HUDEP-2 (cell line): ENCODE measurements at regions not wholly inside any gene's neighbourhood (a gene's known extent, or its start where the extent isn't known, plus 50 kb on each side); places are given as distances from the start of the nearest gene placed in this dataset.
"Not testable (repeated sequence)": the region's sequence is repeated elsewhere in the genome, so short reads cannot be mapped to it uniquely, and the experiment has no call there.

Experiments used
- DNase-seq, 76 experiments: peaks; one replicate each; lab custom pipeline; 2025; ENCODE audit not compliant: unreplicated experiment in 76 of 76; lab: John Stamatoyannopoulos, UW

DNA sequence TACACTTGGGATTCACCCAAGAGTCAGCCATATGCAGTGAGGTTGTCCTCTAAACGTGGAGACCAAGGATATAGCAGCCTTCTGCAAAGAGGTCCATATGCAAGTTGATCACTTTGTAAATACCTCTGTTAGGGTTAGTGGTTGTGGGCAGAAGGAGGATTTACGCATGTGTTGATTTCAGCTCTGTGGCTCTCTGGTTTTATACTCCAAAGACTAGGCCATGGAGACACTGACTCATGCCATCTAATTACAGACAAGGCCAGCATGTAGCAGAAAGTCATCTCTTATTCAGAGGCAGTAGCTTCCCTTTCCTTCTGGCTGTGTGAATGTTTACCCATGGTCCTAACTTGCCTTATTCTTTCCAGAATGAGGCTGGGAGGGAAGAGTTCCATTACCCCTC is 140.9 kb upstream of the GOLGA6L4 start:
- not testable (repeated sequence) for DNase-seq

DNA sequence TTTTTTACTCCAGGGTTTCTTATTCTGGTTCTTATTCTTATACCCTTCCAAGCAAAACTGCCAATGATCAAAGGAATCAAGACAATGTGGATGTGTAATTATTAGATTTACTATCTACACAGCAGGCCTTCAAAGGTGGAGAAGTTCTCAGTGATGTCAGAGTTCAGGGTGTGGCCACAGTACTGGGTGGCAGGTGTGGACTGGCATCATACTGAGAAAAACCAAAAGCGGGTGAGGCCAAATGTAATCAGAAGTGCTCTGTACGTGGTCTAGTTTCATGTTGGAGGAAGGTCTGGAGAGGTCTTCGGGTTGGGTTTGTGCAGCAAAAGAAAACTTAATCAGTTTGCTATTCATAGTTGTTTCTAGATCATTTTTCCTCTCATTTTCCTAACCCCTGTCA is 138.5 kb upstream of the GOLGA6L4 start:
- not testable (repeated sequence) for DNase-seq

DNA sequence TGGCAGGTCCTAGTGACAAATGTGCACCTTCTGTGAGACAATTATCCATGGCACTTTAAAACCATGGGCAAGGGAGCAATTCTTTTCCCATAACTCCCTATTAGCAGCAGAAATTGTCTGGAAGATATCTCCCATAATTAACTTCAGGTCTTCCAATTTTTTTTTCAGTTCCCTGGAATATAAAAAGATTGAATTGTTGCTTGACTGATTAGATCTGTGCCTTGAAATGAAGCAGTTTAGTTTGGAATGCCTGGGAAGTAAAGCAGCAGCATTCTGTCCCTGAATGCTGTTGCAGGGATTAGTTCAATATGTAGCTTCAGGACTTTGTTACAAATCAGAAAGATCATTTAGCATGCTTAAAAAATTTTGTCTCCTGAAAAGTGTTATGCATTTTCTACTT is 137.0 kb upstream of the GOLGA6L4 start:
- DNase-seq: no peak

DNA sequence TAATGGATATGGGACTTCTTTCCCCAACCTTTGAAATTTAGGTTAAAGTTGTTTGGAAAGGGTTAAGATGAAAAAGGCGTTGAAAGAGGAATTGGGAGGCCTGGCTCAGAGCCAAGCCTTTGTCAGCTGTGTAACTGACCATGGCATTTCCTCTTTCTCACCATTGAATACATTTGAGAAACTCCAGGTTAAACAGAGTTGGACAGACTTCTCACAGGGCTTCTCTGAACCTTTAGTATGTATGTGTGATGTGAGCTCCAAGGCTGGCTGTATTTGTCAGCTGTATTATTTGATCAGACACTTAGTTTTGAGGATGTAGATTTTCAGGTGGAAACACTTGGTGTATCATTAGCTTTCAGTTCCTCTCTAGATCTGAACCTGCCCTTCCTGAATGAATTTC is 136.4 kb upstream of the GOLGA6L4 start:
- DNase-seq: no peak

DNA sequence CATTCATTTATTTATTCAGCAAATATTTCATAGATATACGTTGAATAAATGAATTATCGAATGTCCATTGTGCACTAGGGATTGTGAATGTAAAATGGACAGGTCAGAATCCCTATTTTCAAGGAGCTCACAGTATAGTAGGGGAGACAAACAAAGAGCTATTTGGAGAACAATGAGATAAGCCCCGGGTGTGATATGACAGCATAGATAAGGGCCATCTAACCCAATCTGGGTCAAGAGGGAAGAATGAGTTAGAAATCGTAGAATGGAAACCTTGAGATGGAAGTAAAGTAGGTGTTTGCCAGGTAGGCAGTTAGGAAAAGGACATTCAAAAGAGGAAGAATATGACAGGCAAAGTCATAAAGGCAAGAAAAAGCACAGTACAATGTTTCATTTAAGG is 132.2 kb upstream of the GOLGA6L4 start:
- no peak for DNase-seq

DNA sequence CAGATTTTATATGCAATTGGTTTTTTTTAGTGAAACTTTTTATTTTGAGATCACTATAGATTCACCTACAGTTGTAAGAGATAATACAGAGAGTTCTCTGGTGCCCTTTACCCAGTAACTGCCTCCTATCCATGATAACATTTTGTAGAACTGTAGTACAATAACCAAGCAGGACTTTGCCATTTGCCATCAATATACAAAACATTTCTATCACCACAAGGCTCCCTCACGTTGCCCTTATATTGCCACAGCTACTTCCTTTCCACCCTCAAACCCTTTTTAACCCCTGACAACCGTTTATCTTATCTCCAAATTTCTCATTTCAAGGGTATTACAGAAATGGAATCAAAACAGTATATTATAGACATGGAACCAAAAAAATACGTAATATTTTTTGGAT is 130.7 kb upstream of the GOLGA6L4 start:
- DNase-seq: no peak

DNA sequence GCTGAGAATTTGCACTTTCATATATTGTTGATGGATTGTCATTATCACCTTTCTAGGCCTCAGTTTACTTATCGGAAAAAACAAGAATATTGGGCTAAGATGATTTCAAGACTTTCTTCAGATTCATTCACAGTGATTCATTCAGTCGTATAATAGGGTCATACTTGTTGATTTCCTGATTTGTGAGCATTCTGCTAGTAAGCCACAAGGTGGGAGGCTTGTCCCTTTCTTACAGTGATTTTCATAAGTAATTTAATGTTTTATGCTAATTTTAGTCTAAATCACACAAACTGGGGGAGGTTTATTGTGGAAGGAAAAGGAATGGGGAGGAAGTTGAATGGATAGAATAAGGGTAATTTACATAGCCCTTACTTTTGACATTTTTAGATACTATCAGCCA is 126.8 kb upstream of the GOLGA6L4 start:
- DNase-seq: no peak

DNA sequence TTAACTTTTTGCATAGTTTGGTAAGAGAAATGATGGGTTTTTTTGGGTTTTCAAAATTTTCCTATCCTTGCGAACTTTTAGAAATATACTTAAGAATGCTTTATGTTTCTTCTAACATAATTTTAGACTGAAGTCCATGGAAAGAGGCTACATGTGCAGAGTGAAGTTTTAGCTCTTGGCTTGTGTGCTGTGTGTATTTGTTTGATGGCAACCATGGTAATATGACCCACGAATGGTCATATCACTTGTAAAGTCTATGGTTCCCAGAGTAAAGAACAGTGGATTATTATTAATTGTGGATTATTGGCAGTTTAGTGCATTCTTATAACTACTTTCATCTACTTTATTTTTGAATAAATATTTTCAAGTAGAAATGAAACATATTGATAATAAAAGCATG is 124.0 kb upstream of the GOLGA6L4 start:
- DNase-seq: no peak

DNA sequence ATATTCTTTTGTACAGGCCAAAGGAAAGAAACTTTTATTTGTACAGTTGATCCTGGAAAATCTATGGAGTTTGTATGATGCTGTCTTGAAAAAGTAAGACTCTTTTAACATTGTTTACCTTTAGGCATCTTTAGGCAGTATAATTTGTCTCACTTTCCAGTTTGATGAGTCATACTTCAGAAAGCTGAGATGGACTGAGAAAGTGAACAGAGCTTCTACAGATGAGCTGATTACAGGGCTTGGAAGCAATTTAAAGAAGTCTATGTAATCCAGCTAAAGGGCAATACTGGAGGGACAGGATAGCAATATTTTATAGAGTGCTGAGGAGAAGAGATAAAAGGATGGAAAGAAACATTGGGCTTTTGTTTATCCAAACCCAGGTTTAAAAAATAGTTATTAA is 123.5 kb upstream of the GOLGA6L4 start:
- DNase-seq: no peak

DNA sequence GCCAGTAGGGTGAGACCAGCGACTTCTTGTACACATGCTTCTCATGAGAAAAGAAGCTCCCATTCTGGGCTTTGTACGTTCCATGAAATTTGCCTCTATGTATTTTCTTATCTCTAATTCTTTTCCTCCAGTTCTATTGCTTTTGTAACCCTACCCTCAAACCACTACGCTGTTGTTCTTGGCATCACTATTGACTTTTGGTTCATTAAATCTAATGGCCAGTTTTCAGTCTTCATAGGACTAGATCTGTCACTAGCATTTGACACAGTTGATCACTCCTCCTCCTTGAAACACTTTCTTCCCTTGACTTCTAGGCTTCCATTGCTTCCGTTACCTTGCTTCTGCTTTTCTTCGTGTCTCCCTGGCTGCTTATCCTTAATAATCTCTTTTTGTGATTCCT is 121.7 kb upstream of the GOLGA6L4 start:
- no peak for DNase-seq

DNA sequence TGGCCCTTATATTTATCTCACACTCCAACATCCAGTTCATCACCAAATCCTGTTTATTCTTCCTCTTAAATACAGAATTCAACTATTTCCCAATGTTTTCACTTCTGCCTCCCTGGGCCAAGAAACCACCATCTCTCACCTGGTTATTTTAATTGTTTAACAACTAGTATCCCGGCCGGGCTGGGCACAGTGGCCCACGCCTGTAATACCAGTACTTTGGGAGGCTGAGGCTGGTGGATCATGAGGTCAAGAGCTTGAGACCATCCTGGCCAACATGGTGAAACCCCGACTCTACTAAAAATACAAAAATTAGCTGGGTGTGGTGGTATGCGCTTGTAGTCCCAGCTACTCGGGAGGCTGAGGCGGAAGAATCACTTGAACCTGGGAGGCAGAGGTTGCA is 120.9 kb upstream of the GOLGA6L4 start:
- not testable (repeated sequence) for DNase-seq

DNA sequence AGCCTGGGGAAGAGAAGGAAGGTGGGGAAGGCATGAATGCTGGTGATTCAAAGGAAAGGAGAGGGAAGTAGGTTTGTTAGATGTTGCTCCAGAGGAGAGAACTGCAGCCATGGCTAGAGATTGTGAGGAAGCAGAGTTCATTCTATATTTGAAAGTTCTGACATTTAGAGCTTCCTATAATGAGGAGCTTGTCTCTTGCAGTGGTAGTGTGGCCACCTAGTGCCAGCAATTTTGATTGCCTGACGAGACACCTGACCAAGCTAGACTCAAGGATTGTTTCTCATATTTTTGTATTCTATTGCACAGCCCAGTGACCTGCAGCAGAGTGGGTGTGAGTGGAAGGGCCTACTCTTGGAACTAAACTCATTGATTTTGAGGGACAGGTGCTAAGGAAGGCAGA is 116.2 kb upstream of the GOLGA6L4 start:
- not testable (repeated sequence) for DNase-seq

DNA sequence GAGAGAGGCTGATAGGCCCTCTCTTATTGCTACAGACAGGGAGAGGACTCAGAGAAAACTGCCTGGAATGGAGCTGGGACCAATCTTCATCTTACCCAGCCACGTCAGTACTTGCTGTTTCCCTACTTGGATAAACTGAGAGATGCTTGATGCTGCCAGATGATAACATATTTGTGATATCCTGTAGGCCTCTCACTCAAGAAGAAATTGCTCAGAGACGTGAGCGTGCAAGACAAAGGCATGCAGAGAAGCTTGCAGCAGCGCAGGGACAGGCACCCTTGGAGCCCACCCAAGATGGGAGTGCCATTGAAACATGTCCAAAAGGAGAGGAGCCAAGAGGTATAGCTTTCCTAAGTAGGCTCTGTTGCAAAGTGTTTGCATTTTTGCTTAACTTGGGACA is 114.7 kb upstream of the GOLGA6L4 start:
- DNase-seq: not testable (repeated sequence)

DNA sequence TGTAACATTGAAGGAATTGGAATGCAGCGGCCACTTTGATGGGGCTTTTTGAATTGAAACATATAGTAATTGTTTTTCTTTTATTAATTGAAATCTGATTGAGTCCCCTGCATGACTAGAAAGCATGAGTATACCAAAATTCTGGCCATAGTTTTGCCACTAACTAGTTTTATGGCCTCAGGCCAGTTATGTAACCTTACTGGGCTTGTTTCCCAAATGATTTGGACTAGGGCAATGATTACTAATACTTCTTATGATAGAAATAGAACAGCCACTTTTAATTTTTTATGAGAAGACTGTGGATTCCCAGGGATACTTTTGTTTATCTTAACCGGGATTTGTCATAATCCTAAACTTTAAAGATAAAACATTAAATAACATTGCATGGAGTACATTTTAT is 106.9 kb upstream of the GOLGA6L4 start:
- DNase-seq: not testable (repeated sequence)

DNA sequence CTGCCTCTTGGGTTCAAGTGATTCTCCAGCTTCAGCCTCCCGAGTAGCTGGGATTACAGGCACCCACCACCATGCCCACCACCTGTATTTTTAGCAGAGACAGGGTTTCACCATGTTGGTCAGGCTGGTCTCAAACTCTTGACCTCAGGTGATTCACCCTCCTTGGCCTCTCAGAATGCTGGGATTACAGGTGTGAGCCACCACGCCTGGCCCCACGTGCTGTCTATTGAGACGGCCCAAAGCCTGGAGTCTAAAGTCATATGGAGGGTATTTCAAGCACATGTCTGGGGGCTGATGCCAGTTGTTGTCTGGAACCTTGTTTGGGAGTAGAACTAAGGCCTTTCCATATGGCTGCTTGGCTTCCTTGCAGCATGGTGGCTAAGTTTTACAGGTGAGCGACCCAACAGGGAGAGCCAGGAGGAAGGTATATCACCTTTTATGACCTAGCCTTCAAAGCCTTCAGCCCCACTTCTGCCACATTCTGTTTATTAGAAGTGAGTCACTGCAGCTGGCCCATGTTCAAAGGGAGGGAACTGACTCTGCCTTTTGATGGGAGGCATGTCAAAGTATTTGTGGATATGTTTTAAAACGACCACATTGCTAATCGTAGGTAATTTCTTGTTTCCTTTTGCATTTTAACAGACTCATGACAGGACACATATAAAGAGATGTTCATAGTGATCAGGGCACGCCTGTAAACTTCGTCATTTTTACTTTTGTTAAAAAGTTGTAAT is 105.3 kb upstream of the GOLGA6L4 start:
- DNase-seq: not testable (repeated sequence)

DNA sequence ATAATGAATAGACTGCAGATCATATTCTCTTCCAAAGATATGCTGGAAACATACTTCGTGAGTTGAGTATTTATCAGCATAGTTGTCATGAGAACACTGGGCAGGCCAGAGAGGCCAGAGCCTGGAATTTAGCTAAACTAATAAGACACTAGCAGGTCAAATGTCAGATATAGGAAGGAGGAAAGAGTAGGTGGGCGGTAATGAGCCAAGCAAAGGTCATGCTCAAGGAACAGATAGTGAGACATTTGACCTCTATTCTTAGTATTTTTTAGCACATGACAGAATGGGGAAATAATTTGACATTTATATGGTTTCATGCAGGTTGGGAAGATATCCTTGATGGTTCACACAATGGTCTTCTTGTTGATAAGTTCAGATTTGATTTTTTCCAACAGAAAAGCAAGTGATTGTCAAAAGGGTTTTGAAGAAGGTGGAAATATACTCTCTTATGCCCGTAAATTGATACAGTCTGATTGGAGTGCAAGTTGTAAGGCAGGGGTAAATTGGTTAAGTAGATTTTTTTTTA is 99.6 kb upstream of the GOLGA6L4 start:
- not testable (repeated sequence) for DNase-seq

DNA sequence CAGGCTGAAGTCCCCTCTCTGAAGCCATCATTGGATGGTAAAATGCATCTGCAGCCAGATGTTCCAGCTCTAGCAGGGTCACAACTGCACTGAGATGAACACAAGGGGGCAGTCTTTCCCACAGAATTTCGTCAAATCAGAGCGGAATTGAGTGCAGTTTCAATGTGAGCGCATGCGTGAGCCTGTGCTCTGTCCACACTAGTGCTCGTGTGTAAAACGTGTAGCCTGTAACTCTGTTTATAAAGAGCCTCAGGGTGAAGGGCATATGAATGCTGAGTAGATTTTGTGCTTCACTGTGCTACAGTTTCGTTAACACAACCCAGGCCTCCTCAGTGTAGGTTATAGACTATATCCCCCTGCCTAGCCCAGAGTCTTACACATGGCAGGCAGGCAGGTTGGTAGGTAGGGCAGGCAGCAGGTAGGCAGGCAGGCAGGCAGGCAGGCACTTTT is 92.7 kb upstream of the GOLGA6L4 start:
- DNase-seq: peak in 70 of 76 experiments; percentile 1 to 84 (median 60)

DNA sequence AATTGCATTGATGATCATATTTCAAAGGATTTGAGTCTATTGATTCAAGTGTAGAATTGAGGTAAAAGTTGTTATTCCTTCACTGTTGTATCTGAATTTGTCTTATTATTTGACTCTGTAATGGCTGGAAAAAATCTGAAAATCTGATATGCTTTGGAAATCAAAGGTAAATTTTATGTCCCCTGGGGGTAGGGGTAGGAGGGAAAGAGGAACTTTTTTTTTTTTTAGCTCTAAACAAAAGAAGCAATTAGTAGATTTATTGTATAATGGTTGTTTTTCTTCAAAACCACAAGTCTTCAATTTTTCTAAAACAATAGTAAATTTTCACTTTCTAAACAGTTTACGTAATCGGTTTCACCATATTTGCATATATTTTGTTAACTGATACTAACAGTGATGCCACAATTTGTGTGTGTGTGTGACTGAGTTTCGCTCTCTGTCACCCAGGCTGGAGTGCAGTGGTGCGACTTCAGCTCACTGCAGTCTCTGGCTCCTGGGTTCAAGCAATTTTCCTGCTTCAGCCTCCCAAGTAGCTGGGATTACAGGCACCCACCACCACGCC is 91.7 kb upstream of the GOLGA6L4 start:
- DNase-seq: no peak

DNA sequence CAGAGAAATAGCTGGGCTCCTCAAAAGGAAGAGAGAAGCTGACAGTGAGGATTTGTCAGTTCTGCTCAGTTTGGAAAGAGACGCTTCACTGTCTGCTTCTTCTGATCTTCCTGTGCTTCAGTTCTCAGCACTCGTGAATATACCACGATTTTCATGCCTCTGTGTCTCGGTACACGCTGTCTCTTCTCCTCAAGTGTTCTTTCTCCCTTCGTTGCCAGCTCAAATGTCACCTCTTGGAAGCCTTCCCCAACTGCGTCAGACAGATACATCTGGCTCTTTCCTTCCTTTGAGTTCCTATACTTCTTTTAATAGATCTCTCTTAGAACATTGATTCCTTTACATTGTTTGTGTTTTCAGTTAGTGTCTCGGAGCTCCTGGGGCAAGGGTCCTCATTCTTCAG is 90.6 kb upstream of the GOLGA6L4 start:
- DNase-seq: not testable (repeated sequence)

DNA sequence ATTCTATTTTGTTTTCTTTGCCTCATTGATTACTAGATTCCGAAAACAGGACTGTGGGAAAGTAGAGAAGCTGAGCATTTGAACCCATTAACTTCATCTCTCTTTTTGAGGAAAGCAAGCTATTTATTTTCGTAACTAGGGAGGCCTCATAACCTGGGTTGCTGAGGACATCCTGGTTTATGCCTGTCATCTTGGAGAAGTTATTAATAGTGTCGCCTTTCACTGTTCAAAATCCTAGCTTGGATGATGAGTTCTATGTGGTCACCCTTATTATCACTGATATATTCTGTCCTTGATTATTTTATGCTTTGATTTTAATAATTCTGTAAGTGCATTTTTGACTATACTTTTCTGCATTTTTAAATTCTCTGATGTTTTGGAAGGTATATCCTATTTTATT is 89.3 kb upstream of the GOLGA6L4 start:
- not testable (repeated sequence) for DNase-seq

DNA sequence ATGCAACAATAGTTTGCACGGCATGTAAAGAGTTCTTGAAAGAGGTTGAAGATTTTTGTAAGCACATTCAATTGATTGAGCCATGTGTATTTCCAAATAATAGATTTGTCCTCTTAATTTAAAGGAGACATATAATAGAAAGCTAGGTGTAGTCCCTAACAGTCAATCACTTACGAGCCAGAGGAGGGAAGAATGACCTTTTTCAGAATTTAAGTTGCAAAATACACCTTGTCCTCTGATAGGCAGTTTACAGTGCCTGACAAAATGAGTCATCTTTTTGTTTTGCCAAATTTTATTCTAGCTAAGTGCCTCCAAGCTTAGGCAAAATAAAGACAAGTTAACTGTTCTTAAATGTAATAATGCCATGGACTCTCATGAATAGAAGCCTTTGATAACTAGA is 88.3 kb upstream of the GOLGA6L4 start:
- not testable (repeated sequence) for DNase-seq

DNA sequence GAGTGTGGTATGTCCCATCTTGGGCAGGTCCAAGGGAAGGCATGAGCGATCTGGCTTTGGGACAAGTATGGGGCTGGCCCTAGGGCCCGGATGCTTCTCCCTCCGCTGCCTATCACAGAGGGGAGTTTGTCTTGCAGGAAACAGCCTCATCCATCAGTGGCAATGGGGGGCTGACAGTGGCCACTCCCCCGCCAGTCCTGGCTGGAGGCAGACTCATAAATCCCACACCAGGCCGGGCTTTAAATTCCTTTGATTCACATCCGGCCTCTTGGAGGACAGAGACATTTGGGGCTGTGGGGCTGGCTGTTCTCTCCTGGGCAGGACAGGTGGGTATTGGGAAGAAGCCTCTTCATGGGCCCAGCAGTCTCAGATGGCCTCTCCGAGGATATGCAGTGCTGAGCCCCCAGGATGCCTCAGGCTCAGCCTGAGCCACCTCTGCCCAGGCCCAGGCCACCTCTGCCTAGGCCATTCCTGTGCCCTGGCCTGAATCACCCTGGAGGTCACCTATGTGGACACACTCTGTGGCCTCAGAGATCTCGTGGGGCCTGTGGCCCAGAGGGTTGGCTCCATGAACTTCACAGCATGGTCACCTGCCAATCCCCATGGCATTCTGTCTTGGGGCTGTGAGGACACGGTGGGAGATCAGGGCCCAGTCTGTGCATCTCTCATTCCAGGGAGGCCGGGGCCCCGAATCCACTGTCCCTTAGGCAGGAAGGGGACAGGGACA is 84.2 kb upstream of the GOLGA6L4 start:
- no peak for DNase-seq
